NCI-H1048 (cell line): ENCODE measurements at regions not wholly inside any gene's neighbourhood (a gene's known extent, or its start where the extent isn't known, plus 50 kb on each side); places are given as distances from the start of the nearest gene placed in this dataset.
A peak's percentile ranks its signal among the peaks of the same experiment; 100 is the strongest.

Source experiments
- DNase-seq: peaks from one replicate; lab custom pipeline; 2025; lab: John Stamatoyannopoulos, UW

GRCh38 chr6:22621701-22622100, 52.3 kb downstream of the HDGFL1 start:
- DNase-seq = no peak

- no peak for DNase-seq
Observed at GRCh38 chr6:22622351-22622750, 53.0 kb downstream of the HDGFL1 start.

- no peak for DNase-seq
Observed at GRCh38 chr6:22622813-22623212, 53.4 kb downstream of the HDGFL1 start.

- DNase-seq = no peak
Observed at GRCh38 chr6:22627644-22628043, 58.3 kb downstream of the HDGFL1 start.

GRCh38 chr6:22631091-22631490, 61.7 kb downstream of the HDGFL1 start:
- no peak for DNase-seq

GRCh38 chr6:22632581-22633145, 63.3 kb downstream of the HDGFL1 start:
- DNase-seq = no peak

GRCh38 chr6:22636452-22636851, 67.1 kb downstream of the HDGFL1 start:
- DNase-seq = no peak

GRCh38 chr6:22637782-22638181, 68.4 kb downstream of the HDGFL1 start:
- DNase-seq = no peak

- DNase-seq = no peak
Observed at GRCh38 chr6:22638320-22638719, 69.0 kb downstream of the HDGFL1 start.

- DNase-seq = no peak
Observed at GRCh38 chr6:22642254-22642653, 72.9 kb downstream of the HDGFL1 start.

GRCh38 chr6:22643780-22644179, 74.4 kb downstream of the HDGFL1 start:
- DNase-seq = no peak

- DNase-seq = no peak
Observed at GRCh38 chr6:22647719-22648118, 78.4 kb downstream of the HDGFL1 start.

- no peak for DNase-seq
Observed at GRCh38 chr6:22651731-22652130, 82.4 kb downstream of the HDGFL1 start.

GRCh38 chr6:22653980-22654610, 84.7 kb downstream of the HDGFL1 start:
- DNase-seq = no peak

- DNase-seq = no peak
Observed at GRCh38 chr6:22656706-22657351, 87.5 kb downstream of the HDGFL1 start.

GRCh38 chr6:22657352-22657980, 88.1 kb downstream of the HDGFL1 start:
- DNase-seq = peak; percentile 60

- no peak for DNase-seq
Observed at GRCh38 chr6:22658183-22658582, 88.8 kb downstream of the HDGFL1 start.

GRCh38 chr6:22658934-22659333, 89.6 kb downstream of the HDGFL1 start:
- DNase-seq = no peak

GRCh38 chr6:22664968-22665367, 95.6 kb downstream of the HDGFL1 start:
- DNase-seq = no peak

GRCh38 chr6:22666021-22666420, 96.7 kb downstream of the HDGFL1 start:
- DNase-seq = no peak

GRCh38 chr6:22666586-22666985, 97.2 kb downstream of the HDGFL1 start:
- DNase-seq = no peak

- DNase-seq = no peak
Observed at GRCh38 chr6:22667855-22668254, 98.5 kb downstream of the HDGFL1 start.

- DNase-seq = no peak
Observed at GRCh38 chr6:22668307-22668706, 98.9 kb downstream of the HDGFL1 start.
